CD4-positive, alpha-beta T cell treated with Interleukin-6 at 100 ng/mL for 8 hours (primary cell): ENCODE measurements at regions not wholly inside any gene's neighbourhood (a gene's known extent, or its start where the extent isn't known, plus 50 kb on each side); places are given as distances from the start of the nearest gene placed in this dataset.

Experiments
- DNase-seq: peaks from one replicate; pipeline ENCODE4 v3.0.0-alpha.2; 2020; ENCODE audit warnings: mixed read lengths, low spot score

DNA sequence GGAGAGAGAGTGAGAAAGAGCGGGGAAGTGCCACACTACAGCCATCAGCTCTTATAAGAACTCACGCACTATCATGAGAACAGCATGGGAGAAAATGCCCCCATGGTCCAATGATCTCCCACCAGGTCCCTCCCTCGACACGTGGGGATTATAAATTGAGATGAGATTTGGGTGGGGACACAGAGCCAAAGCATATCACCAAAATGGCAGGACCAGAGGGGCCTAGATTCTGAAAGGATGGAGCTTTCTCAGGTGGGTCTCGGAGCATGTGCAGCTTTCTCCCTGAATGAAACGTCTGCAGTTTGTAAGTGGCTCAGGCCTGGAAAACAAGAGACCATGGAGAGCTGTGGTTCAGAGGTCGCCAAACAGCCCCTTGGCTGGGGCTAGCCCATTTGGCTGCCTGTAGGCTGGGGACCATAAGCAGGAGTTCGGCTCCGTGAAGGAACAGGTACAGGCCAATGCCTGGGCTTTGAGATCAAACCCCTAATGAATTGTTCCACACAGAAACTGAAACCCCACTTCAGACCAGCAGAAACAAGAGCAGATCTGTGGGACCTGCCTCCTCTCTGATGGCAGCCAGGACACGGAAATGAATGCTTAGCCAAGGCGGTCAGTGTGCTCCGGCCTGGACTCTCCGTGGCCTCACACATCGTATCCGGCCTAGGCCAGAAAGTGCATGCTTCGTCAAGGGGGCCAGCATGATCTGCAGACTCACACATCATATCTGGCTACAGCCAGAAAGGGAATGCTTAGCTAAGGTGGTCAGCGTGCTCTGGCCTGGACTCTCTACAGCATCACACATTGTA is 111.2 kb upstream of the TMEM18 start:
- DNase-seq = no peak

DNA sequence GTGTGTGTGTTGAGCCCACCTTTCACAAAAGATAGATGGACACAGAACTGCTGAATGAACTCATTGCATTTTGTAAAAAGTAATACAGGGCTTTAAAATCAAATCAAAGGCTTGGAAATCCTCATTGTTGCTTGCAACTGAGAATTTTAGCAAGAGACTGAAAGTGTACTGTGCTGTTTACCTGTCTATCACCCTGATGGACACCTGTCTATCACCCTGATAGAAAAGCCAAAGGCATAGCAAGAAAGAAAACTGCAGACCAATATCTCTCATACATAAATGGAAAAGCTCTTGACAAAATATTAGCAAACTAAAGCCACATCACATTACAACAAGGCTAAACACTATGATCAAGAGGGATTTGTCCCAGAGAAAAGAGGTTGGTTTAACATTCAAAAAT is 107.5 kb upstream of the TMEM18 start:
- DNase-seq = no peak

DNA sequence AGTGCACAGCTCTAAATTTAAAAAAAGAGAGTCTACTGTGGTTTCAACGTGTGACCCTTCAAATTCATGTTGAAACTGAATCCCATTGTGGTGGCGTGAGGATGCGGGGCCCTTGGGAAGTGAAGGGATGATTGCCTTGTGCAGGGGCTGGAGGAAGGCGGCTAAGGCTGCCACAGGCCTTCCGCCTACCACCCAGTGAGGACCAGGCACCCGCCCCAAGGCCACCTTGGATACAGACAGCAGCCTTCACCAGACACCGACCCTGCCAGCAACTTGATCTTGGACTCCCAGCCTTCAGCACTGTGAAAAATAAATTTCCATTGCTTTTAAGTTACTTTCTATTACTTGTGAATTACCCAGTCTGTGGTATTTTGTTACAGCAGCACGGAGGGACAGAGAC is 103.4 kb upstream of the TMEM18 start:
- DNase-seq = no peak

DNA sequence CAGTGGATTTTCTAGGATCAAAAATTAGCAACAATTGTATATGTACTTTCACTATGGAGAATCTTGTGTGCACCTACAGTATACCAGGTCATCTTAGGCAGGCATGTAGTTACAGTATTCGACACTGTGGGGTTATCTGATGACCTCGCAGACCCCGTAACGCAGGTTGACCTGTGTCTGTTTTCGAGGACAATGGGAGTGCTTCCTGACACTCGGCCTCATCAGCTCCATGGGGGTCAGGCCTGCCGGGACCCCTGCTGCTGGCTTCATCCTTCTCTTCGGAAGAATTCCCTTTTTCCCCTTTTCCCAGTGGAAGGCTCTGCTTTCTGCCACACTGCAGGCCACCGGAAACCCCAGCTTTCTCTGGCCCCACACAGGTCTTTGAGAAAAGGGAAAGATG is 102.8 kb upstream of the TMEM18 start:
- no peak for DNase-seq

GRCh38 chr2:778731-779350 is 101.6 kb upstream of the TMEM18 start:
- no peak for DNase-seq

- DNase-seq = no peak
These were observed 100.3 kb upstream of the TMEM18 start for GRCh38 chr2:777546-777945.

- no peak for DNase-seq
These were observed 99.8 kb upstream of the TMEM18 start for GRCh38 chr2:777051-777450.

- no peak for DNase-seq
These were observed 99.3 kb upstream of the TMEM18 start for GRCh38 chr2:776487-776886.

GRCh38 chr2:776038-776437 is 98.8 kb upstream of the TMEM18 start:
- no peak for DNase-seq

GRCh38 chr2:774436-774835 is 97.2 kb upstream of the TMEM18 start:
- no peak for DNase-seq

- no peak for DNase-seq
These were observed 96.3 kb upstream of the TMEM18 start for GRCh38 chr2:773256-774160.

GRCh38 chr2:771538-771937 is 94.3 kb upstream of the TMEM18 start:
- DNase-seq = no peak

- DNase-seq = no peak
These were observed 93.6 kb upstream of the TMEM18 start for GRCh38 chr2:770776-771175.

DNA sequence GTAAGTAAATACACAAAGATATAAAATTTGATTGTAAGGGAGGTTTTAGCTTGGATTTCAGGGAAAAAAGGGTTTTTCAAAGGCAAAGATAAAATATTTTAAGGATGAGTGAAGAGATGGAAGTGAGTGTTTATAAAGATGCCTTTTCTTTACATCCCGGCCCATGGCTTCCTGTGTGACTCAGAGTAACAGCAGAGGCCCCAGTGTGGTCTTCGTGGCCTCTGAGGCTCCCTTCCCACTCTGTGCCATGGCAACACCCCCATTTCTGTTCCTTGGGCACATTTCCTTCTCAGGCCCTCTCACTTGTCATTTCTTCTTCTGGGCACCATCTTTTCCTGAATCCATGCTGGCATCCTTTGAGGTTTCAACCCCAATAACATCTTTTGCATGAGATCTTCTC is 92.6 kb upstream of the TMEM18 start:
- DNase-seq = no peak

GRCh38 chr2:768451-768850 is 91.2 kb upstream of the TMEM18 start:
- DNase-seq = no peak

DNA sequence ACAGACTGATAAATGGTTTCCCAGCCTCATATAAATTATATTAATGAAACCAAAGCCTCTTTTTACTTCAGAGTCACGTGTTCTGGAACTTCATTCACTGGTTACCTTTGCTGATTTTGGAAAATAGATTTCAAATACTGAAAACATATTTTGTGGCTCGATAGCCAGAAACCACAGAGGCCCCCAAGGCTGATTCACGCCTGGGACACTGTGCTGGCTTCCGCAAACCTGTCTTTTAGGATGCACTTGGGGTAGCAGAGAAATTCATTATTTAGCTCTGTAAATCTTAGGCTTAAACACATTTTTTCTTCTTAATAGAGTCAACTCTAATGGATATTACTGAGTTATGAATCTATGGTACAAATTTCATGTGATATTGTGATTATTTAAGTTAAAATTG is 90.7 kb upstream of the TMEM18 start:
- DNase-seq = no peak

- no peak for DNase-seq
These were observed 90.2 kb upstream of the TMEM18 start for GRCh38 chr2:767440-767839.

GRCh38 chr2:766255-766654 is 89.0 kb upstream of the TMEM18 start:
- no peak for DNase-seq

- no peak for DNase-seq
These were observed 88.2 kb upstream of the TMEM18 start for GRCh38 chr2:765369-765768.

DNA sequence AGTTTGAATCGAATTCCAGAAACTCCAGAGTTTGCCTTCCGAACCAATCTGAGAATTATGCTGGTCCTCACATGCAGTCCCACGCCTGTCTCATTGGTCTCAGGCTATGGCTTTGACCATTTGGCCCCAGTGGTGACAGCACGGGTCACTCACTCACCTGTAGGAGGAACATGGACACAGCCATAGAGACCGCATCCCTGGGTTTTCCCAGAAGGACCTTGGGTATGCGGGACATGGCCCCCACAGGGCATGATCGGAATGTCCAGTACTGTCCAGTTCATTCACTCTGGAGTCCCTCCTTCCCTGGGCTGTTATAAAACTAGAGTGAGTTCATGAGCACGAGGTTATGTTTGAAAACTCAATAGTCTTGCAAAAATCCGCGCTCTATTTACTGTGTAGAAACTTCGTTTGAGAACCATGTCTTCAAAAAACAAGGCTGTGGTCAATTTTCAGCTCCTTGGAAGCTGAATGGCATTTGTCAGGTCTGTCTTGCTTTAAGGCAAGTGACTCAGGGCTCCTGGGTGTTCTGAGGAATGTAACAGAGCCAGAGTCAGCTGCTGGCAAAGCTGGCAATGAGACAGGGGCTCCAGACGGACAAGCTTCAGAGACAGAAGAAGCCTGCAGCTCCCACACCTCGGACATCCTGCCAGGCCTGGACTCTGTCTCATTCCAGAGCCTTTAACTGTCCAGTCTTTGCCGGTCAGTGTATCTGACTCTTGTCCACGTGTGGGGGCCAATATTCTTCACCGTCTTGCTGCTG is 86.7 kb upstream of the TMEM18 start:
- no peak for DNase-seq

DNA sequence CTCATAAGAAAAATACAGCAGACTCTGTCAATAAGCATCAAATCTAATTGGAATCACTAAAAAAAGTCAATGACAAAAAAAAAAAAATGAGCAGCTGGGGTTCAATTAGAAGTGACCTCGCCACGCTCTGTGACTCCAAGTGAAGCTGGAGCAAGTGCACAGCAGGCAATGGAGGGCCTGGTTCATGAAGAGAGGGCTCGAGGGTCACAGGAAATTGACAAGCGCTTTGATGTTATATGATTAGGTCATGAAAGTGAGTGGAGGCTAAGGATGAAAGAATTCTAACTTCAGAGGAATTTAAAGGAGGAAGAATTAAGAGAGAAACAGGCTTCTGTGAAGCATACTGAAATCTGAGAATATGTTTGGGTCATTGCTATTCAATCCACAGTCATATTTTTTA is 85.4 kb upstream of the TMEM18 start:
- no peak for DNase-seq

- no peak for DNase-seq
These were observed 84.2 kb upstream of the TMEM18 start for GRCh38 chr2:761384-761783.
